ENCODE measurements at regions not wholly inside any gene's neighbourhood (a gene's known extent, or its start where the extent isn't known, plus 50 kb on each side); places are given as distances from the start of the nearest gene placed in this dataset.

DNA sequence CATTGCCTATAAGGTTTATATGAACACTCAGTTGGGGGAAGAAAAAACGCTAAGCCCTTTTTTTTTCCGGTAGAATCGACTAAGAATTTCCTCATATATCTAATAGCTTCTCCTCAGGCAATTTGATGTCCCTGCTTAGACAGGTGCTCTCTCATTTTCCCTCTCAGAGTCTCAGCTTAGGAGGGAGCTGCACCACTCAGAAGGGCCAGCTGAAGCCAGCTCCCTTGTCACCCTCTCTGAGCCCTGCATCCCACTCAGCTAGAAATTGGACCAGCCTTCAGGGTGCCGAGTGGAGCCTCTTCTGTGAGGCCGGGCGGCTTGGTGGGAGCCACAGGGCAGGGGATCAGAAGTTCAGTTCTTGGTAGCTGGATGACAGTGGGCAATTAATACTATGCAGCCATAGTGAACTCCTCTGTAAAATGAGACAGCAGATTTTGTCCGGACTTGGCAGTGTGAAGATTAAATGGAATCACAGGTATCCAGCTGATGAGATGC, 368.5 kb downstream of the MAFB start:
- no peak for DNase-seq (ENCODE audit: low read depth)

DNA sequence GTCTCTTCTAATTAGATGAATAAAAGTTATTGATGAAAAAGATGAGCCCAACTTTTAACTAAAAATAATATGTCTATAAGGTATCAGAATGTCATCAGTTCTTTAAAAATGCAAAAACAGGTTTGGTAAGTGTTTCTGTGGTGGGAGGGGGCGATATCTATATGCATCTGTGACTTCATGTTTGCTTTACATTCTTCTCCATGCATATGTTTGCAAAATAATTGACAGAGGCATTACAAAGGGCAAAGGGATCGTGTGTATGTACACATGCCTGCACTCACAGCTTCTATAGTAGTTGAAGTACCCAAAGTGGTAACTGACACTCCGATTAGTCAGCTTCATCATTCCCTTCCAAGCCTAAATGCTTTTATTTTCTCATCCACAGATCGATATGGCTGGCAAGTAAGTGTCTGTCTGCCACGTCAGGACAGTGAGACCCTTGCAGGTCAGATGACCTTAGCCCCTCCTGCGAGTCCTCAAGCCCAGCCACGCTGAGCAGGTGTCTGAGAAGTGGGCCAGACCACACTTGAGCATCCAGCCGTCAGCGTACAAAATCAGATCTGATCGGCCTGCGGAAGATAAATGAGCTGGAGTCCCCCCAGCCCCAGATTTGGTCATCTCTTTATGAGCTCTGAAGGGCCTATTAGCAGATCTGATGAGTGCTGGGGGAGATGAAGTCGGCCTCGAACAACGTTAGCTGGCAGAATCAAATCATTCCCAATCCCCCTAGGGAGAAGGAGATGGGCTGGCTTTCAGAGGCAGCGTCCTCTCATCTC, 369.1 kb downstream of the MAFB start:
- DNase-seq (ENCODE audit: low read depth), result no peak

DNA sequence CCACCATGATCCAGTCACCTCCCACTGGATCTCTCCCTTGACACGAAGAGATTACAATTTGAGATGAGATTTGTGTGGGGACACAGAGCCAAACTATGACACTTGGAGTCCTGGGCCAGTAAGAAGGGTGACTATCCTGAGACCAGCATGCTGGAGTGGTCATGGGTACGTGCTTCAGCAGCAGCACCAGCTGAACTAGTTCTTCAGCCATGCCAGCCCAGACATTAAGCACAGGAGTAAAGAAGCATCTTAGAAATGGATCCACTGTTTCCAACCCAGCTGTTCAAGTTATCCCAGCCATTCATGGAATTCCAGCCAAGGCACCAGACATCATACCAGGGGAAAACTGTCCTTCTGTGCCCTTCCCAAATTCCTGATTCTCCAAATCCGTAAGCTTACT, 370.0 kb downstream of the MAFB start:
- no peak for DNase-seq (ENCODE audit: low read depth)

DNA sequence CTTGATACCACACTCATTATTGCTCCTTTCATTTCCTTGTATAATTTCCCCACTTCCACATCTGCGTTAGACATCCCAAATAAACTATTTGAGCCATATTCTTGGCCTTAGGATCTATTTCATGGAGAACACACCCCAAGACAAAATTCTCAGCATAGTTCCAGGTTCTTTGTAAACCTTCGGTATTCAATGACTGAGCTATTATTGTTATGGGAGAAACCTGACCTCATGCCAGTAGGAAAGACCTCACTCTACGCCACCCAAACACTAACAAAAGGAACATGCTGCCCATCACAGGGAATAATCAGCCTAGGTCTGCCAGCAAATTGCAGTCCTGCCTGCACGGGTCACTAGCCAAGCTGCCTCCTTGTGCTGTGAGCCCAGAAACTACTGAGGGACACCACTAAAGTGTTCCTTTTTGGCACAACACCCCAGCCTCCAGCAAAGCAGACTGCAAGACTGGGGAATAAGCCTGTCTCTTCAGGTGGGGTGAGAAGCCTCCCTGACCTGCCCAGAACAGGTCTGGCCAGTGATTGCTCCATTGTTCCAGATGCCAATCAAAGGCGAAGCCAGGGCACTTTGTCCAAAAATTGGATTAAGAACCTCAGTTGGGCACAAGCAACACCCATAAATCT, 371.8 kb downstream of the MAFB start:
- DNase-seq (ENCODE audit: low read depth), result no peak

DNA sequence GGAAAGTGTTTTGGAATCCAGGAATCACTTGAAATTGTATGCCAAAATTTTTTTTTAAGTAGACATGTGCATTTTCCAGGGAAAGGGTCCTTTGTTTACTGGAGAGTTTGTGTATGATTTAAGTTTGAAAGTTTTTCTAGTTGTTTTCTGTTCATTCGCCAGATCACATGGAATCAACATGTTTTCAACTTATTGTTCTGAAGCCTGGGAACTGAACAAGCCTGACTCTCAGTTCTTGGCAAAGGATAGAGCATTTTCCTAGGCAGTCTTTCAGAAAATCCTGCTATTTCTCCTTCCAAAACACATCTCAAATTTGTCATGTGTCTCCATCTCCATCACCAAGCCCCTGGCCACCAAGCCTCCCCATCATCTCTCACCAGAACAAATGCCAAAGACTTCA, 374.8 kb downstream of the MAFB start:
- no peak for DNase-seq (ENCODE audit: low read depth)

DNA sequence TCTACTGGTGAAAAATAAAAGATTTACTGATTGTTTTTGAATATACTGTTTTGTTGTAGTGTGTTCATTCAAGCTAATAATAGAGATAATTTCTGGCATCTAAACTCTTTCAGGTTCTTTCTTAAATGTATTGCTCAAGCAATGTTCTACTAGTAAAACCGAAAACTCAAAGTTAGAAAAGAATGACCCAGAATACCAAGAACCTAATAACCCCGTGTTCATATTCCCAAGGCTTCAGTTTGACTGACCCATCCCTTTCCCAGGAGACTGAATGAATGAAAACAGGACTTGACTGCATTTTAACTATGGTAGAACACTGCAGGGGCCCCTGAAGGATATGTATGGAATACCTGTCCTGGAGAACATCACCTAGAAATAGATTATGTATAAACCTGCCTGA, 375.3 kb downstream of the MAFB start:
- DNase-seq (ENCODE audit: low read depth), result no peak

DNA sequence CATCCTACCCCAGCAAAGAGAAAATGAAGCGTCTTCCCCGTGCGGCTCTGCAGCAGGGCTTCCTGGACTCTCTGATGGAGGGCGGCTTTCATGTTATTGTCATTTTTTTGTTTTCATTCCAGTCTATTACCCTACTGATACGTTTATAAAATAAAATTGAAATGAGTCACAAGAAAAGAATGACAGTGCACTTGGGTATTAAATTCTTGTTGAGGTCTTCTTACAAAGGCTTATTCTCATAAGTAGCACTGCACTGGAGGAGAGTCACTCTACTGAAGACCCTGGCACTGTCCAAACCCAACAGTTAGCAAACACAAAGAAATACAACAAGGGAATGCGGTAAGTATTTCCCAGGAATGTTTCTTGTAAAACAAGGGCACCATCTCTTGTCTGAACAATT, 379.3 kb downstream of the MAFB start:
- DNase-seq (ENCODE audit: low read depth), result no peak

DNA sequence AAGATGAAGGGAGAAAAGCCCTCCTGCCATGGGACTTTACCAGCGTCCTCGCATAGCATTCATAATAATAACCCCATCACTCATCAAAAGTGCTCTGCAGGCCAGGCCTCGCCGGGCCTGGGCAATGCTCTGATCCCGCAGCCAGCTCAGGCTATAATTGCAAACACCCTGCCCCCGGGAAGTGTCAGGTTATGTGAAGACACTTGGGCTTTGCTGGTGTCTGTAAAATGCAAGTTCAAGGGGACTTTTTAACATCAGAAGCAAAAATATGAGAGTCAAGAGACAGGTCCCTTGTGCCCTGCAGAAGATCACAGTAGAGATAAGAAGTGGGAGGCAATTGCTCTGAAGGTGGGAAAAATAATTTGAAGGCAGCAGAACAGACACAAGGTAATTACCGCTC, 381.0 kb downstream of the MAFB start:
- DNase-seq (ENCODE audit: low read depth), result no peak

DNA sequence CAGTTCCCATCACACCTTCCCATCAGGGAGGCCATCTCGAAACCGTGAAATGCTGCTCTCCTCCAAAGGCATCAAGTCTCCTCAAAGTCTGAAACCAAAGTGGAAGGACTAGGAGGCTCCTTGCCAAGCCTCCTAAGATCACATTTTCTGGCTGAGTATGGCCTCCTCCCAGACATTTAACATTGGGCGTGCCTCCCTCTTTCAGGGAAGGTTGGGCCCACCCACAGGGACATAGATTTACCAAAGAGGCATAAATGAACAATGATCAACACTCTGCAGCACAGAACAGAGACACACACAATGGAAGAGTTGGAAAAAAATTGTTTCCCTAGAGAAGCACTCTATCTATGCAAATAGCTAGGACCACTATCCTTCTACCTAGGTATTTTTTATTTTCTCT, 381.8 kb downstream of the MAFB start:
- no peak for DNase-seq (ENCODE audit: low read depth)

DNA sequence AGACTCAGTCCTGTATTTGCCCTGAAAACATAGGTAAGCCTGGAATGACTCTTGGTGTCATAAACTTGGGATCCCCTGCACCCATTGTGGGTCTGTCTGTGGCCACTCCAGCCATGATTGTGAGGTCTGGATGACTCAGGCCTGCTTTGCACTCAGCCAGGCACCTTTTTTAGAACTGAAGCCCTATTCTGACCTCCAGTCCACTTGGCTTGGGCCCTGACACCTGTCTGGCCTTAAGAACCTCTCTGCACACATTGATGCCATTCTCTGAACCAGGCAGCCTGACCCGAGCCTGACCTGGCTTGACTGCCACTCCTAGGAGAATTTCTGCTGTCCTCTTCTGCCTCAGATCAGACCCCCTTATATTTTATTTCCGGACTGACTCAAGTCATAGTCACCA, 383.7 kb downstream of the MAFB start:
- DNase-seq (ENCODE audit: low read depth), result no peak

DNA sequence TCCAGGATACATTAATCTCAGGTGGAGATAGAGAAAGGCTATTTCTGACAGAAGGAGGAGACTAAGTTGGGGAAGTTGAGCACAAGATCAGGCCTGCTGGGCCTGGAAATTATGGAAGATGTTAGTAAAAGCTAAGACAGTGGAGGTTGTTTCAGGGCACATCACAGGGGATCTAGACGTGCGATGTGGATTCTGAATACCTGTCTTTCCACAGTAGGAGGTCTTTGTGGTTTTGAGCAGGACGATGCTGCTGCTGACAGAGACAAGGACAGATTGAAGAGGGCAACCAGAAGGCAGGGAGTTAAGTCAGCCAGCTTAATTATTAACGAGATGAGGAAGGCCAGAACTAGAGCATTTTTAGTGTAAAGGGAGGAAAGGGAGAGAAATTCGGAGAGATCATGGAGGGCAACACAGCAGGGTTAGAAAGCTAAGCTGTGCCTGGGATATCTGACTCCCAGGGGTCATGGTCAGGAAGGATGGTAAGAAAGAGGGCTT, 384.9 kb downstream of the MAFB start:
- no peak for DNase-seq (ENCODE audit: low read depth)

DNA sequence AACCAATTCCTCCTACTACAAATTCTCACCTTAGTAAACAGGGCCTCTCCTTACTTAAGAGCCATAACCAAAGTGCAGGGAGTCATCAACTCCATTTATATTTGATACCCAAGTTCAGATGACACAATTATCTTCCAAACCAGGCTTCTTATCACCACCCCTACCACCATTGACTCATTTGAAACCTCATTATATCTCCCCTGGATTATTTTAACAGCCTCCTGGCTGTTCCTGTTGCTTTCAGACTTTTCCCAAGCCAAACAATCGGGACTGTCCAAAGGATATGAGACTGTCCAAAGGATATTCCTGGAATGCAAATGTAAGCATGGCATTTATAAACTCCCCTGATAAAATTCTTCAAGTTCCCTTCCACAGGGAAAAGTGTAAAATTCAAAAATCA, 394.3 kb downstream of the MAFB start:
- DNase-seq (ENCODE audit: low read depth), result peak; percentile 39

DNA sequence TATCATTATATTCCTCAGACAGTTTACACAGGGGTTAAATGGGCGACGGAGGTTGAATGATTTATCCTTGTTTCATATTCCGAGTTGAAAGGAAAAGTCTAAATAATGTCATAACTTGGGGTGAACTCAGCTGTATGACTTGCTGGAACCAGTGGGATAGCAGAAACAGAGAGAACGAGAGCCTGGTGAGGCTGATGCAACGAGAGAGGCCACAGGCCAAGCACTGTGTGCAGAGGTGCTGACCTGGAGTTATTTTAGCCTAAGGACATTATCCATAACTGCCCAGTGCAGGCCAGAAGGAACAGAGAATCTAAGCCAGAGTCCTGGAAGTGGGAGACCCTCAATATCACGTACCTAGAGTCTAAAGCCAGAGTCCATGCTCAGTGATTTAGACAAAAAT, 394.9 kb downstream of the MAFB start:
- no peak for DNase-seq (ENCODE audit: low read depth)

DNA sequence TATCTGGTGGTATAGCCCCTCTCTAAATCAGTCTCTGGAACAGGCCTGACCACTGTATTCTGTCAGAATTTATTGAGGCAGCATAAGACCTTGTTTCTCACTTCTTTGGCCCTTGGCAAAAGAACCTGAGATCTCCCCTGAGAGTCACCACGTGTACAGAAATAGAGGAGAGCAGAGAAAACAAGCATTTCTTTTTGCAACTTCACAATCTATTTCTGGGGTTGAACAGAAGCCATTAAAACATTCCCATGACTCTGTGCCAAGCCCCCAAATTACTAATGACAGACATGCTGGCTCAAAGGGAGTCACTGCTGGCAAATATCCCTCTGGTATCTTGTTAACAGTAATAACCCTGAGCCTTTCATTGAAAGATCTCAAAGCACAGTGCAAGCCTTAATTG, 395.3 kb downstream of the MAFB start:
- peak; percentile 4 for DNase-seq (ENCODE audit: low read depth)

DNA sequence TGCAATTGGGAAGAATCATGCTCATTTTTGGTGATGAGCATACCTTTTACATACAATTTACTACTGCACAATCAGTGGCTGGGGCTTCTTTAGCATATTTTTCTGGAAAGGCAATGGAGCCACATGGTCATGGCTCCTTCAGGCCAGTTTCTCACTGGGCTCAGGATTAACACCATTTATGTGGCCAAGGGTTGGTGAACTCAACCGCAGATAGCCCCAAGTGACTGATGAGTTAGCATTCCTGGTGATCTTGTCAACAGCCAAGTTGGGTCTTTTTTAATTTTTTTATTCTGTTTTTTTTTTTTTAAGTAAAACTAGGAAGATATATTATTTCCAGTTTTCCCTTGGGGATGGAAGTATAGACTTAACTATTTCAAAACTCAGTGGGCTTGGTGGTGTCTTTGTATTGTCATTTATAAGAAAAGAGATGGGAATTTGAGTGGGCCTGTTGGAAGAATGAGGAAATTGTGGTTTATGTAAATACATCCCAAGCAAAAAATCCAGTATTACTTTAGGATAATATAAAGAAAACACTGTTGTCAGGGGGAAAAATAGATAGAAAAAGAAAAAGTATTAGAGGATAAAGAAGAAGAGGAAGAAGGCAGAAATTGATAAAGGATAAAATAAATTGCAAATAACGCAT, 397.4 kb downstream of the MAFB start:
- DNase-seq (ENCODE audit: low read depth), result no peak

DNA sequence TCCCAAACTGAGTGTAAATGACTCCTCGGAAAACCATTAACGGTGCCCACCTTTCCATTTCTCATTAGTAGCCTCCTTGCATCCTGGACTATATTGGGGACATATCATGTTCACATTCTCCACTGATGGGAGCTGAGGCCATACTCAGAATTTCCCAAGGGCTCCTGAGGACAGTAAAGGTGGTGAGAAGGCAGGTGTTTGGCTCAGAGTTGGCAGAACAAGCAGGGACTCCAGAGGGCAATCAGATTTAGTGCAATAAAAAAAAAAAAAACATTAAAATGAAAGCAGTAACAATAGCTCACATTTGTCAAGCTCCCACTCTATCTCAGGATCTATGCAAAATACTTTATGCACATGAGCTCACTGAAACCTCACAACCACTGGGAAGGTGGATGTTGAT, 401.4 kb downstream of the MAFB start:
- no peak for DNase-seq (ENCODE audit: low read depth)

DNA sequence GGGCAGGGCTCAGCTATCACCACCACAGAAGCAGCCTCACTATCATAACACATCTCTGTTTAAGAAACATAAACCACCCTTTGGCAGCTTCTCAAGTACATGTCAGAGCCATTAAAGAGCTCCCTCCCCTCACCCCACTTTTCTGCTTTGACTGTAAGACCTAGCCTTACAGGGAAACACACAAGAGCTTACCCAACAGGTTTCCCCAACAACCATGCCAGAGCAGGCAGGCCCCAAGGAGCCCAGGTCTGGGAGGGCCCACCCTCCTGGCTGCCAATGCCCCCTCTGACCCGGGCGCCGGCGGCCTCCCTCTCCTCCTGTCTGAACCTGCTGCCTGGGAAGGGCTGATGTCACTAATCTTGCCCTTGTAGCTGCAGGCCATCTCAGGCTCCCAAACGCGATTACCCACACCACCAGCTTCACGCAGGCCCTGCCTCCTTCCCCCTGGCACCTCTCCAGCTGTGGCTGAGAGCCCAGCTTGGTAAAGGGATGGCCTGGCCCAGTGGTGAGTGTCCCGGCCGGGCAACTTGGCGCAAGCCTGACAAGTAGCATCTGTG, 402.0 kb downstream of the MAFB start:
- DNase-seq (ENCODE audit: low read depth), result peak; percentile 41

DNA sequence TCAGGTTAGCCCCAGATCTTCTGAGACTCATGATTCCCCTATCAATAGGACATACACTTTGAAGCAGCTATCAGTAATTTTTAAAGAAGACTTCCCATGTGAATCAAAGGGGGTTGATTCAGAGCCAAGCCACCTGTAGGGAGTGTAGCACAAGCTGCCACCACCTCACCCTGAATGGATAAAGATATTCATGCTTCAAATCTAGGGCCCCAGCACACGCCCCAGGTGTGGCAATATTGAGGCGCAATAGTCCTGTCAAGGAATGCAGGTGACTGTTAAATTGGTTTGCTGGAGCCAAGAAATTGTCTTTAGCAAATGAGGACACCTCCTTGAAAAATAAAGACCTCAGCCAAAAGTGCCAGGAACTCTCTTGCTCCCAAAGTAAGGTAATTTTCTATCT, 404.4 kb downstream of the MAFB start:
- DNase-seq (ENCODE audit: low read depth), result no peak

DNA sequence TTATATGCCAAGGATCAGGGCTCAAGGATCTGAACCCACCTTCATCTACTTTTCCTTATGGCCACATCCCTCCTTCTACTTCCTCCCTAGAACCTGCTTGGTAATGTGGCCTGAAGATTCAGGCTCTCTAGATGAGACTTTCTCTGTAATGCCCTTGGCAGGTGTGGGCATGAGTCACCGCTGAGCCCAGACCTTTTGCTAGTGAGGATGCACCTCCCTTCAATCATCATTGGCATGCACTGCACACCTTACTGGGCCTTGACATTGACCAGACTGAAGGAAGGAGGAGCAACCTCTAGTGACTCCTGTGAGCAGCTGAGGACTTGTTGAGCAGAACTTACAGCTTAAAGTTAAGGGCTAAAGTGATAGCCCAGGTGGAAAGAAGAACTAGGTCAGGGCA, 405.3 kb downstream of the MAFB start:
- DNase-seq (ENCODE audit: low read depth), result no peak

DNA sequence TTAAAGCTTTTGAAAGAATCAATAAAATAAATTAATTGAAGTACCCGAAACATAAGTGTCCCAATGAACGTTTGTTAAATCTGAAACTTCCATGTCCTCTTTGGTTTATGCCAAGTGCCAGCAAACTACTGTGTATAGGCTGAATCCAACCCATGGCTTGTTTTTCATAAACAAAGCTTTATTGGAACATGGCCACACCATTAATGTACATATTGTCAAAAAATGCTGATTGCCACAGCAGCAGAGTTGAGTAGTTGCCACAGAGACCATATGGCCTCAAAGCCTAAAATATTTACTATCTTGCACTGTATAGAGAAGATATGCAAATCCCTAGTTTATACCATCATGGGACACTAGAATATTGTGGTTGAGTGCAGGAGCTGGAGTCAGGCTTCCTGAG, 406.1 kb downstream of the MAFB start:
- DNase-seq (ENCODE audit: low read depth), result no peak

DNA sequence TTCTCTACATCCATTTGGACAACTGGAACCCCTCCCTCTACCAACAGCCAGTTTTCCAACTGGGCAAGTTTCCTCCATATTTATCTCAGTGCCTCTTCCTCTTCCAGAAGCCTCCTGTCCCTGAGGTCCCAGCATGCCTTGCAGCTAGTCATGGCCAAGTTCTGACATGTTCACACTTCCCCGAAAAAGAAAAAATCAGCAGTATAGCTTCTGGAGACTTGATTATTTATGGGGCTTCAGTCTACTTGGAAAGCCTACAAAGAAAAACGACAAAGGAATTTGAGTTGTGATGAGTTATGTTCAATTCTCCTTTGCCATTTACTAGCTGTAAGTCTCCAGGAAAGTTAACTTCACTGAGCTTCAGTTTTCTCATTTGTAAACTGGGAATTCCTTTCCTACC, 406.5 kb downstream of the MAFB start:
- DNase-seq (ENCODE audit: low read depth), result no peak

DNA sequence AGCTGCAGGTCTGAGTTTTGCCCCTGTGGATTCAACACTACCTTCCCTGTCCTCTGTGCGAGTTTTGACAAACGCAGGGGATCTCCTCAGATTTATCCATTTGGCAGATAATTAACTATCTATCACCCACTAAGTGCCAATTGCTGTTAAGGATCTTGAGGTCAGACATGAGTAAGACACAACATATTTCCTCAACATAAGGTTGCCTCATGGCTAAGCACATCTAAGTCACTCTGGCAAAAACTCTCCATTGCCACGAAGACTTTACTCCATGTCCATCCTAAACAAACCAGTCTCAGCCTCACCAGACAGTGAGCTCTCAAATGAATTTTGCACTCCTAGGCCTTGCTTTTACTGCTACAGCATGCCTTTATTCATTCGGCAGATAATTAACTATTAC, 408.4 kb downstream of the MAFB start:
- no peak for DNase-seq (ENCODE audit: low read depth)

DNA sequence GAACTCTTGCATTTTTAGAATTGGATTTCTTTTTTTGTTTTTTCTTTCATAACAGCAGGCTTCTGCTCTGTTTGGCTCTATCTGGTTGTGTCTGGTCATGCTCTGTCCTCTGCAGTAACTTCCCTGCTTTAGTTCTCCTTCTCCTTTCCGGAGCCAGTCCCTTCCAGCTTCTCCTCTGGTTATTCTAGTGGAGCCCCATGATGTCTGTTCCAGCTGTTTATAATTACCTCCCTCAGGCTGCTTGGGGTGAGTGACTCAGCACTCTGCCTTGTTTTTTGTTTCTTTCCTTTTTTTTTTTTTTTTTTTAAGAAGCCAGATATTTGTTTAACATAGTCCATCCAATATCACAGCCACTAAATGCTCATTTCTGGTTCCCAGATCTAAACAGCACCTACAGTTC, 409.6 kb downstream of the MAFB start:
- peak; percentile 51 for DNase-seq (ENCODE audit: low read depth)

Data from Daoy (cell line).